T-helper 2 cell treated with Interferon-gamma antibody and Interleukin-4, amounts not matched to agents 5 μg/mL and 100 μg/mL, for 36 hours (primary cell): ENCODE measurements at regions not wholly inside any gene's neighbourhood (a gene's known extent, or its start where the extent isn't known, plus 50 kb on each side); places are given as distances from the start of the nearest gene placed in this dataset.
A peak's percentile ranks its signal among the peaks of the same experiment; 100 is the strongest.
"Not testable (repeated sequence)": the region's sequence is repeated elsewhere in the genome, so short reads cannot be mapped to it uniquely, and the experiment has no call there.

Experiments used
- DNase-seq: peaks from one replicate; pipeline ENCODE4 v3.0.0; 2021; ENCODE audit warnings: low spot score
- H3K27ac Mint-ChIP-seq: one replicate; pipeline ENCODE4 v1.8.0; 2021; ENCODE audit warnings: mild to moderate bottlenecking, mixed read lengths
- H3K27me3 Mint-ChIP-seq: one replicate; pipeline ENCODE4 v1.8.0; 2021; ENCODE audit warnings: low read depth, mixed read lengths
- H3K36me3 Mint-ChIP-seq: one replicate; pipeline ENCODE4 v1.8.0; 2021; ENCODE audit warnings: low read depth, mixed read lengths
- H3K4me1 Mint-ChIP-seq: one replicate; pipeline ENCODE4 v1.8.0; 2021; ENCODE audit warnings: low read depth, mixed read lengths
- H3K4me3 Mint-ChIP-seq: one replicate; pipeline ENCODE4 v1.8.0; 2022; ENCODE audit warnings: mild to moderate bottlenecking, moderate library complexity, mixed read lengths
- H3K9me3 Mint-ChIP-seq: one replicate; pipeline ENCODE4 v1.8.0; 2021; ENCODE audit warnings: mixed read lengths

DNA sequence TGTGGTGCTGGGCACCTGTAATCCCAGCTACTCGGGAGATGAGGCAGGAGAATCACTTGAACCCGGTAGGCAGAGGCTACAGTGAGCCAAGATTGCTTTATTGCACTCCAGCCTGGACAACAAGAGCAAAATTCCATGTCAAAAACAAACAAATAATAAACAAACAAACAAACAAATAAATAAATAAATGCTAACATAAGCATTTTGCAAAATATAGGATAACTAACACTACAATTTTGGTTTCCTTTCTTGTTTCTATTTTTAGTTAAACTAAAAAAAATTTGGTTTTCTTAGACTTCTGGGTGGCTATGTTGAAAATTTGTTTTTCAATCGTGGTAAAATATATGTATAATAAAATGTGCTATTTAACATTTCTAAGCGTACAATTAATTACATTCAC, 115.0 kb upstream of the ZNF516 start:
- no peak overlapping the region for H3K27ac Mint-ChIP-seq
- DNase-seq = no peak

DNA sequence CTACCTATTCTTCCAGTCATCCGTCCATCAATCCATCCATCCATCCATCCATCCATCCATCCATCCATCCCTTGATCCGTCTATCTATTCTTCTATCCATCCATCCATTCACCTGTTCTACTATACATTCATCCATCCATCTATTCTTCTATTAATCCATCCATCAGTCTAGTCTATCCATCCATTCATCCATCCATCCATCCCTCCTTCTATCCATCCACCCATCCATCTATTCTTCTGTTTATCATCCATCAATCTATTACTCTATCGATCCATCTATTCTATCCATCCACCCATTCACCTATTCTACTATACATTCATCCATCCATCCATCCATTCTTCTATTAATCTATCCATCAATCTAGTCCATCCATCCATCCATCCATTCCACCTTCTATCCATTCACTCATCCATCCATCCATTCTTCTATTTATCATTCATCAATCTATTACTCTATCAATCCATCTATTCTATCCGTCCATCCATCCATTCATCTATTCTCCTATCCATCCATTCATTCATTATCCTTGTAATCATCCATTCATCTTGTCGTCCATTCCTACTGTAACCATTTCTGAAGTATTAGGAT, 110.4 kb upstream of the ZNF516 start:
- Mint-ChIP-seq H3K4me1 (no peaks in the 10 kb centered on the region), H3K36me3 (no peaks in the 10 kb centered on the region), H3K27me3 (no peaks in the 10 kb centered on the region), H3K4me3 (no peak overlapping the region), H3K27ac (no peak overlapping the region), H3K9me3 (no peaks in the 10 kb centered on the region)
- DNase-seq = no peak

More for the DNA sequence above, 115.0 kb upstream of the ZNF516 start:
- H3K36me3 Mint-ChIP-seq = no peaks in the 10 kb centered on the region
- no peaks in the 10 kb centered on the region for H3K9me3 Mint-ChIP-seq
- H3K27me3 Mint-ChIP-seq = no peaks in the 10 kb centered on the region
- H3K4me3 Mint-ChIP-seq = no peak overlapping the region
- H3K4me1 Mint-ChIP-seq = no peaks in the 10 kb centered on the region

DNA sequence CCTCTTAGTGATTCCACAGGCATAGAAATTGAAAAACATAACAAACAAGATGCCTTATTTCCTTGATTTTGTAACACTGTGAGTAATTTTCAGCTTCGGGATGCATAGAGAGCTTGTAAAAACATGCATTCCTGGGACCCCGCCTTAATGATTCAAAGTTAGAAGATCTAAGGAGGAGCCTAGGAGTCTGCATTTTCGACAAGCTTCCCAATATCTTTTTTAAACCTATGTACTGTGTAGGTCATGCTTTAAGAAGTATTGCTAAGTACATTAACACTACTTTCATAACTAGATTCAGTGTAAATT, 109.8 kb upstream of the ZNF516 start:
- H3K27ac Mint-ChIP-seq = no peak overlapping the region
- H3K4me3 Mint-ChIP-seq = no peak overlapping the region
- DNase-seq = no peak
- no peaks in the 10 kb centered on the region for H3K4me1 Mint-ChIP-seq
- no peaks in the 10 kb centered on the region for H3K9me3 Mint-ChIP-seq
- no peaks in the 10 kb centered on the region for H3K27me3 Mint-ChIP-seq
- H3K36me3 Mint-ChIP-seq = no peaks in the 10 kb centered on the region

DNA sequence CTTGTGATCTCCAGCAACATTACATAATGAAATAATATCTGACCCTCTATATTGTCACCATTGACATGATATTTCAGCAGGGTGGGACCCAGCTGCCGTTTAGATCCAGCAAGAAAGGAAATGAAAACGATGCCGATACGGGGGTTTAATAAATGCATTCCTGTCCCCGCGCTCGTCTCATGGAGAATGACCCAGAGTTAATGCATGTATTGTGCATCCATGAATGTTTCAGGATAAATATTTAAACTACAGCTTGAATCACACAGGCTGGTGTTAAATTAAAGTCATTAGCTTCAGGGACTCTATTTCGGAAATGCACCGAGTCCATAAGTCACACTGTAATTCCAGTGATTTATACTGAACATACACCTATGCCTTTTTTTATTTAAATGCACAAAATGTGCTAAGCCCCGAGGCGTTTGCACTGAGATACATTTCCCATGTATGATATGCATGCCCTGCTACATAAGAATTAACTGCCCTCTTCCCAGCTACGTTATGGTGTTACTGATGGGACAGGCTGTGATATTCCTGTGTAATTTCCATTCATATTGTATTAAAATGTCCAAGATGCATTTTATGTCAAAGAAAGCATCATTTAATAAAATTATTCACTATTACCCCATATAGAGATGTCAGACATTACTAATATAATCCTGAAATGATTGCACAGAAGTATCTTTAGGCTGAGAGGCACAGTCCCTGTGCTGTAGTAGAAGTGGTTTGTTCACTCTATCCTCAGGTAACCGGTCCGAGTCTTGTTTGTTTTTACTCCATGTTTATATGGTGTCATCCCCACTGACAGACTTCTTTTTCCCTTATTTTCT, 109.3 kb upstream of the ZNF516 start:
- H3K9me3 Mint-ChIP-seq = no peaks in the 10 kb centered on the region
- H3K27ac Mint-ChIP-seq = no peak overlapping the region
- H3K4me3 Mint-ChIP-seq = no peak overlapping the region
- DNase-seq = no peak
- H3K36me3 Mint-ChIP-seq = no peaks in the 10 kb centered on the region
- no peaks in the 10 kb centered on the region for H3K4me1 Mint-ChIP-seq
- no peaks in the 10 kb centered on the region for H3K27me3 Mint-ChIP-seq

DNA sequence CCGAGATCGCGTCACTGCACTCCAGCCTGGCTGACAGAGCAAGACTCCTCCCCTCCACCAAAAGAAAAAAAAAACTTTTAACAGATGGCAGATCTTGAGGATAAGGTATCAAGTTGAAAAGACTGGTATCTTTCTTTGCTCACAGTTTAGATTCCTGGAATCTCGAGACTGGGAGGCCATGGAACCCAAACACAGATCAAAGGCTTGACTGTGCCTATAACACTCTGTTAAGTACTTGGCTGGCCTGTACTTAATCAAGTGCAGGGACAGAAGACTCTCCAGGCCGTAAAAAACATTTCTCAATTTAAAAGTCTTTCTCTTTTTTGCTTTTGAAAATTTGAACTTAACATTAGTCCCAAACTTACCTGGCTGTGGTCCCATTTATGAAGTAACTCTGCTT, 107.1 kb upstream of the ZNF516 start:
- peaks cover 2% of the 10 kb centered on the region for H3K4me1 Mint-ChIP-seq
- H3K9me3 Mint-ChIP-seq = no peaks in the 10 kb centered on the region
- no peak overlapping the region for H3K27ac Mint-ChIP-seq
- no peaks in the 10 kb centered on the region for H3K27me3 Mint-ChIP-seq
- H3K4me3 Mint-ChIP-seq = no peak overlapping the region
- no peak for DNase-seq
- H3K36me3 Mint-ChIP-seq = no peaks in the 10 kb centered on the region

DNA sequence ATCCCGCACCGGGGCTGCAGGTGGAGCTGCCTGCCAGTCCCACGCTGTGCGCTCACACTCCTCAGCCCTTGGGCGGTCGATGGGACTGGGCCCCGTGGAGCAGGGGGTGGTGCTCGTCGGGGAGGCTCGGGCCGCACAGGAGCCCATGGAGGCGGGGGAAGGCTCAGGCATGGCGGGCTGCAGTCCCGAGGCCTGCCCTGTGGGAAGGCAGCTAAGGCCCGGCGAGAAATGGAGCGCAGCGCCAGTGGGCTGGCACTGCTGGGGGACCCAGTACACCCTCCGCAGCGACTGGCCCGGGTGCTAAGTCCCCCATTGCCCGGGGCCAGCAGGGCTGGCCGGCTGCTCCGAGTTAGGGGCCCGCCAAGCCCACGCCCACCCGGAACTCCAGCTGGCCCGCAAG, 105.0 kb upstream of the ZNF516 start:
- H3K4me1 Mint-ChIP-seq, H3K27ac Mint-ChIP-seq, H3K9me3 Mint-ChIP-seq, H3K27me3 Mint-ChIP-seq, H3K4me3 Mint-ChIP-seq, DNase-seq, H3K36me3 Mint-ChIP-seq: not testable (repeated sequence)

DNA sequence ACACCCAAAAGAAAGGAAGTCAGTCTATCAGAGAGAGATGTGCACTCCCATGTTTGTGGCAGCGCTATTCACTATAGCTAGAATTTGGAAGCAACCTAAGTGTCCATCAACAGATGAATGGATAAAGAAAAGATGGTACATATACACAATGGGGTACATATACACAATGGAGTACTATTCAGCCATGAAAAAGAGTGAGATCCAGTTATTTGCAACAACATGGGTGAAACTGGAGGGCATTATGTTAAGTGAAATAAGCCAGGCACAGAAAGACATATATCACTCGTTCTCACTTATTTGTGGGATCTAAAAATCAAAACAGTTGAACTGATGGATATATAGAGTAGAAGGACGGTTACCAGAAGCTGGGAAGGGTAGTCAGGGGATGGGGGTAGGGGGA, 99.9 kb upstream of the ZNF516 start:
- peaks cover 9% of the 10 kb centered on the region for H3K27me3 Mint-ChIP-seq
- no peak overlapping the region for H3K27ac Mint-ChIP-seq
- no peaks in the 10 kb centered on the region for H3K36me3 Mint-ChIP-seq
- H3K4me3 Mint-ChIP-seq = no peak overlapping the region
- no peaks in the 10 kb centered on the region for H3K9me3 Mint-ChIP-seq
- DNase-seq = no peak
- peaks cover 2% of the 10 kb centered on the region for H3K4me1 Mint-ChIP-seq

DNA sequence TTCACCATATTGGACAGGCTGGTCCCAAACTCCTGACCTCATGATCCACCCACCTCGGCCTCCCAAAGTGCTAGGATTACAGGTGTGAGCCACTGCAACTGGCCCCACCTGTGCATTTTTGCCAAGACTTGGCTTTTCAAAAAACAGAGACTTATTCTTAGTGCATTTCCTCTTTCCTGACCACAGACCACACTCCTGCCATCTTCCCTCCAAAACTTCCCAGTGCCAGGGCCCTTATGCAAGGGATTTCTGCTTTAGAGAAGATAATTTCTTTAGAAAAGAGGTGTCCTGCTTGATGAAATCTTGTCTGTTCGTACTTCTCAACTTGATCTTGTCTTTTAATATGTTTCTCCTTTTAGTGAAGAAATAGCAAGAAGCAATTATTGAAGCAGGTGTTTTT, 98.8 kb upstream of the ZNF516 start:
- no peaks in the 10 kb centered on the region for H3K36me3 Mint-ChIP-seq
- H3K9me3 Mint-ChIP-seq = no peaks in the 10 kb centered on the region
- DNase-seq = no peak
- H3K27me3 Mint-ChIP-seq = peaks cover 19% of the 10 kb centered on the region
- no peaks in the 10 kb centered on the region for H3K4me1 Mint-ChIP-seq
- no peak overlapping the region for H3K4me3 Mint-ChIP-seq
- H3K27ac Mint-ChIP-seq = no peak overlapping the region

DNA sequence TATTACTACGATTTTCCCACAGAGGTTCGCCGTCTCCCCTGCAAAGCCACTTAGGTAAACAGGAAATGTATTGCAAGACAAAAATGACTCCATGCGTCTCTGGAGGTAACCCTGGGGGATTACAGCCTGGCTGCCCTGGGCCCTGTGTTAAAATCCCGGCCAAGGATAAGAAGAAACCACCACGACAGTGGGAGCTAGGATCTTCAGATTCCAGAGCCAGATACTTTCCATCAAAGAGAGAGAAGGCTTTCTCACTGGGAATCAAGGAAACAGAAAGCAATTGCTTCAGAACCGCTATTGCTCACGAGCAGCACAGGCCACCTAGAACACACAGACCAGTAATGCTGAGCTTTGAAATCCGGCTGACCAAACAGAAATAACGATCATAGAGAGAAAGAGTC, 97.9 kb upstream of the ZNF516 start:
- Mint-ChIP-seq H3K4me1 (no peaks in the 10 kb centered on the region), H3K27ac (no peak overlapping the region), H3K4me3 (no peak overlapping the region), H3K9me3 (no peaks in the 10 kb centered on the region), H3K27me3 (peaks cover 19% of the 10 kb centered on the region), H3K36me3 (no peaks in the 10 kb centered on the region)
- DNase-seq = no peak

DNA sequence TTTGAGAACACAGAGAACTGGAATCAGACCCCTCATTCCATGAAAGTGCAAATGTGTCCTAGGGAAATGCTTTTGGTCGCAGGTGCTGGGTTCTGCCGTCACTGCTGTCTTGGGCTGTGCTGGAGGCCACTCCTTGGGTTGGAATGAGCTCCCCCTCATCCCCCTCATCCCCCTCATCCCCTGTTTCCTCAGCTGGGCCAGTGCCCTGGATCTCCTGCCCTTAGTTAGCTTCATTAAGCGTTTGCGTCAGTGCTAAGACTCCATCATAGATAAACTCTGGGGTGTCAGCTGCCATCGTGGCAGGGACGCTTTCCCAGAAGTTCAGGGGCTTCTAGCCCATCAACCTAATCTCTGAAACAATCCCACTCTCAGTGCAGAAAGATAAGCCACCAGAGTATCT, 97.1 kb upstream of the ZNF516 start:
- DNase-seq = no peak
- Mint-ChIP-seq H3K36me3 (no peaks in the 10 kb centered on the region), H3K27ac (no peak overlapping the region), H3K4me1 (no peaks in the 10 kb centered on the region), H3K4me3 (no peak overlapping the region), H3K27me3 (peaks cover 19% of the 10 kb centered on the region), H3K9me3 (no peaks in the 10 kb centered on the region)

DNA sequence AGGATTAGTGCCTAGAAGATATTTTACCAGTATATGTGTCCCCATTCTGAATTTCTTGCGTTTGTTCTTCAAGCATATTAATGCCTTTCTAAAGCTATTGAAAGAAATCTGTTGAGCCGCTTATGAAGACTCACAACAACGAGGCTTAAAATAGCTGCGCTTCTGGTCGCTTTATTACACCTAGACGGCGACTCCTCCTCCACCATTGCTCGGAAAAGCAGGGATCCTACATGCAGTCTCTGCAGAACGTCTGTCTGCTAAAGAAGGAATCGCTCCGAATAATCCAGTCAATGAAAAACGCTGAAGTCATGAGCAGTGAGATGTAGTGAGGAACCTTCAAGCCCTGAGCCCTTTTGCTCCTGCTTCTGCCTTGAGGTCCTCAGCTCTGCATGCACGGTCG, 94.8 kb upstream of the ZNF516 start:
- H3K9me3 Mint-ChIP-seq = no peaks in the 10 kb centered on the region
- H3K4me3 Mint-ChIP-seq = no peak overlapping the region
- DNase-seq = no peak
- H3K36me3 Mint-ChIP-seq = no peaks in the 10 kb centered on the region
- H3K27ac Mint-ChIP-seq = no peak overlapping the region
- no peaks in the 10 kb centered on the region for H3K4me1 Mint-ChIP-seq
- peaks cover 19% of the 10 kb centered on the region for H3K27me3 Mint-ChIP-seq

DNA sequence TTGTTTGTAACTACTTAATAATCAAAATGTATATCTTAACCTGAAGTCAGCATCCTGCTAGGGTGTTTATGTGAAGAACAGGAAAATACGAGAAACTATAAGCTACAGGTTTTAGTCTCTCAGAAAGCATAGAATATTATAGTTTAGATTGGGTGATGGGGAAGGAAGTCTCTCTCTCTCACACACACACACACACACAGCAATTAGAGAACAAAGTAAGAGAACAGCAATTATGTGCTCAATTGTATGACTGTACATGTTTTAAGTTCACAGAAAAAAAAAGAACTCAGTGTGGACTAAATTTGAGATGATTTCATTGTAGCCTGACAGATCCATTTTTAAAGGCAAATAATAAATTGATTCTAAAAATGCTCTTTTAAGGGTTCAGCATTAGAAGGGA, 94.3 kb upstream of the ZNF516 start:
- Mint-ChIP-seq H3K27me3 (peaks cover 19% of the 10 kb centered on the region), H3K9me3 (no peaks in the 10 kb centered on the region), H3K36me3 (no peaks in the 10 kb centered on the region), H3K4me1 (no peaks in the 10 kb centered on the region), H3K4me3 (no peak overlapping the region), H3K27ac (no peak overlapping the region)
- no peak for DNase-seq

DNA sequence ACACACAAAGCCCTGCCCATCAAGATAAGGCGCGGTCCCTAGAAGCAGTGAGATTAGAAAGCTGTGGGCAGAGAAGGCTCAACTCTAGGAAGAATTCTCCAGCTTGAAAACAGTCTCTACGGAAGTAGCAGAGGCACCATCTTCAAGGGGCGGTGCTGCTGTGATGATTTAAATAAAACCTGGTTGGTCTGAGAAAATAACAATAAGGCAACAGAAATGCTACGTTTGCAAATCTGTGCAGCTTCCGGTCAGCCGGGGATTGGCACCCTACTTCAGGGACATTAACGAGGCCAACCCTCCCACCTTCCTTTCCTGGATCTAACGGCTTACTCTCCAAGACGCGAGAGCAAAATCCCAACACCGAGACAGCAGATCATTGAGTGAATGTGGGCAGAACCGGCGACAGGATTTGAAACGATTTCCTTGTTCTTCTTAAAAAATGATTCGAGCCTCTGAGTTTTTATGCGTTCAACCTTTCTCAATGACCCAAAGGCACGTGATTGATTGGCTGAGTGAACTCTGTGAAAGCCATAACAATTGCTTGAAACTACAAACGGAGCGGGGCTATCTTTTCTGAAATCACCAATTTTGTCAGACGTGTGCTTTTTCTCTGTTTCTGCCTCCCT, 93.7 kb upstream of the ZNF516 start:
- Mint-ChIP-seq H3K36me3 (no peaks in the 10 kb centered on the region), H3K9me3 (no peaks in the 10 kb centered on the region), H3K27me3 (peaks cover 19% of the 10 kb centered on the region), H3K27ac (no peak overlapping the region), H3K4me3 (peak overlapping the region; percentile 12), H3K4me1 (no peaks in the 10 kb centered on the region)
- no peak for DNase-seq

DNA sequence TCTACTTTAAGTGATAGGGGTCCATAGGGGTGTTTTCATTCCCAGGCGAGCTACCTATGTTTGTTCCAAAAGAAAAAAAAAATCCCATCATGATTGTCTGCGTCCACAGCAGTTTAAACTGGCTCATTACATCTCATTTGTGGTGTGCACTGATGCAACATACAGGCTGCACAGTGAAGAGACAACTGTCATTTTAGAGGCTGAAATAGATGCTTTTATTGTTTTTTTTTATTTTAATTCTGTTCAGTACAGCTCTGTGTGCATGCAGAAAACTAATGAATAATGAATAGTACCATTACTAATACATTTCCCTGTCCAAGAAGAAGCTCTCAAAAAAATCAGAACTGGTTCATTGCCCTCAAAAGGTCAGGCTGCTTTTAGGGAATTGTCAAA, 92.8 kb upstream of the ZNF516 start:
- Mint-ChIP-seq H3K27me3 (peaks cover 19% of the 10 kb centered on the region), H3K4me1 (no peaks in the 10 kb centered on the region), H3K4me3 (no peak overlapping the region), H3K9me3 (no peaks in the 10 kb centered on the region), H3K27ac (no peak overlapping the region), H3K36me3 (no peaks in the 10 kb centered on the region)
- no peak for DNase-seq
